ENCODE measurements at regions not wholly inside any gene's neighbourhood (a gene's known extent, or its start where the extent isn't known, plus 50 kb on each side); places are given as distances from the start of the nearest gene placed in this dataset.

- TF ChIP-seq CTCF (IDR thresholded peaks at IDR 0.05) (no peak), POLR2A (IDR thresholded peaks at IDR 0.05) (no peak), EP300 (IDR thresholded peaks at IDR 0.05; ENCODE audit: low read depth) (no peak), POLR2AphosphoS5 (IDR thresholded peaks at IDR 0.05) (no peak)
These were observed 172.7 kb upstream of the MAST4 start for GRCh38 chr5:66423484-66423883.
